Lung (tissue), 11 donors: ENCODE measurements at regions not wholly inside any gene's neighbourhood (a gene's known extent, or its start where the extent isn't known, plus 50 kb on each side); places are given as distances from the start of the nearest gene placed in this dataset.

Experiments
- ATAC-seq: fragments of 200-7000 bp; cut with Tn5 transposase; one replicate; pipeline ENCODE4 v1.9.1; 2020; ENCODE audit warnings: moderate number of reproducible peaks; ENCODE audit not compliant: insufficient read depth, low FRiP score
- DNase-seq, 3 donors: peaks; one replicate each; pipeline ENCODE4 v3.0.0-alpha.2; 2013 to 2017
- H3K27ac ChIP-seq, 2 donors: one replicate each; pipeline ENCODE4 v1.5.1; 2013; ENCODE audit warnings: mild to moderate bottlenecking in 2 of 2, moderate library complexity in 2 of 2, control low read depth in 1 of 2, inconsistent platforms in 1 of 2, low read depth in 1 of 2, low read length in 1 of 2
- H3K27me3 ChIP-seq, 3 donors: one replicate each; pipeline ENCODE4 v1.5.1; 2013; ENCODE audit warnings: low read length in 2 of 3; ENCODE audit not compliant: control insufficient read depth in 3 of 3, insufficient read depth in 3 of 3
- H3K36me3 ChIP-seq, 4 donors: one replicate each; pipeline ENCODE4 v1.5.1; 2013; ENCODE audit warnings: low read length in 4 of 4, mild to moderate bottlenecking in 1 of 4, moderate library complexity in 1 of 4; ENCODE audit not compliant: control insufficient read depth in 4 of 4, insufficient read depth in 4 of 4
- H3K4me1 ChIP-seq, 5 donors: one replicate each; pipeline ENCODE4 v1.5.1; 2013; ENCODE audit warnings: low read length in 5 of 5, mild to moderate bottlenecking in 2 of 5, moderate library complexity in 1 of 5; ENCODE audit not compliant: control insufficient read depth in 5 of 5, insufficient read depth in 5 of 5
- H3K4me3 ChIP-seq: one replicate; pipeline ENCODE4 v1.5.1; 2013; ENCODE audit warnings: mild to moderate bottlenecking, control low read depth, moderate library complexity
- H3K9ac ChIP-seq, 2 donors: one replicate each; pipeline ENCODE4 v1.5.1; 2013; ENCODE audit warnings: low read length in 2 of 2, control low read depth in 1 of 2; ENCODE audit not compliant: insufficient read depth in 1 of 2
- H3K9me3 ChIP-seq, 4 donors: one replicate each; pipeline ENCODE4 v1.5.1; 2013; ENCODE audit warnings: low read length in 3 of 4, mild to moderate bottlenecking in 1 of 4, moderate library complexity in 1 of 4; ENCODE audit not compliant: control insufficient read depth in 4 of 4, insufficient read depth in 3 of 4
- WGBS, 2 donors: extraction: QIAGEN DNeasy Blood & Tissue Kit; methylation state at CpG; one replicate each; pipeline ENCODE4 v1.1.7; 2013; 5-methylcytosine and 5-hydroxymethylcytosine counted together
- TF ChIP-seq, protein P1 (sequence below): IDR thresholded peaks from 2 replicates; pipeline ENCODE4 v1.5.1; 2012; ENCODE audit warnings: mild to moderate bottlenecking; ENCODE audit errors: control extremely low read depth, extremely low read depth
- donor health status: control.
- donor health status: control.
- donor health status: Bipolar disorder and iron deficiency.
- donor health status: healthy.
- donor health status: DM: yes; HTN: yes; CAD: no.

DNA sequence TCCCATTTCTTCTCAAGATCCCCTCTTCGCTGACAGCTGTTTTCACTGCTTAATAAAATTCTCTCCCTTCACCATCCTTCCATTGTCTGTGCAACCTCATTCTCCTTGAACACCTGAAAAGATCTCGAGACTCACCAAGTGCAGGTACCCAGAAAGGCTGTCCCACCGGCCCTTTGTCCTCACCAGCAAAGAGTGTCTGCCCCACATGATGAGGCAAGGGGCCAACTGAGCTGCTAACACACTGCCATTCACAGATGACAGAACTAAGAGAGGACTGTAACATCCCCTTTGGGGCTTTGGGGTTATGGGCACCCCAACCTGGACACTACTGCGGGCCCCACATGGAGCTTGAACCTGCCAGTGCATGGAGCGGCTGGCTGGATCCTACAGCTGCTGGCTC, 771.4 kb upstream of the MIR17HG start:
- 90 to 93% methylated on average over 5 of the region's 5 CpGs for WGBS, 2 donors
- TF ChIP-seq, protein P1, sequence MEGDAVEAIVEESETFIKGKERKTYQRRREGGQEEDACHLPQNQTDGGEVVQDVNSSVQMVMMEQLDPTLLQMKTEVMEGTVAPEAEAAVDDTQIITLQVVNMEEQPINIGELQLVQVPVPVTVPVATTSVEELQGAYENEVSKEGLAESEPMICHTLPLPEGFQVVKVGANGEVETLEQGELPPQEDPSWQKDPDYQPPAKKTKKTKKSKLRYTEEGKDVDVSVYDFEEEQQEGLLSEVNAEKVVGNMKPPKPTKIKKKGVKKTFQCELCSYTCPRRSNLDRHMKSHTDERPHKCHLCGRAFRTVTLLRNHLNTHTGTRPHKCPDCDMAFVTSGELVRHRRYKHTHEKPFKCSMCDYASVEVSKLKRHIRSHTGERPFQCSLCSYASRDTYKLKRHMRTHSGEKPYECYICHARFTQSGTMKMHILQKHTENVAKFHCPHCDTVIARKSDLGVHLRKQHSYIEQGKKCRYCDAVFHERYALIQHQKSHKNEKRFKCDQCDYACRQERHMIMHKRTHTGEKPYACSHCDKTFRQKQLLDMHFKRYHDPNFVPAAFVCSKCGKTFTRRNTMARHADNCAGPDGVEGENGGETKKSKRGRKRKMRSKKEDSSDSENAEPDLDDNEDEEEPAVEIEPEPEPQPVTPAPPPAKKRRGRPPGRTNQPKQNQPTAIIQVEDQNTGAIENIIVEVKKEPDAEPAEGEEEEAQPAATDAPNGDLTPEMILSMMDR: no peak
- Histone ChIP-seq H3K4me1 (no peaks in the 10 kb centered on the region), H3K36me3 (no peaks in the 10 kb centered on the region), H3K9ac (no peak overlapping the region), H3K27ac (no peak overlapping the region), H3K27me3 (no peaks in the 10 kb centered on the region), H3K9me3 (no peaks in the 10 kb centered on the region), H3K4me3 (no peak overlapping the region)
- no peak for ATAC-seq
- no peak for DNase-seq

DNA sequence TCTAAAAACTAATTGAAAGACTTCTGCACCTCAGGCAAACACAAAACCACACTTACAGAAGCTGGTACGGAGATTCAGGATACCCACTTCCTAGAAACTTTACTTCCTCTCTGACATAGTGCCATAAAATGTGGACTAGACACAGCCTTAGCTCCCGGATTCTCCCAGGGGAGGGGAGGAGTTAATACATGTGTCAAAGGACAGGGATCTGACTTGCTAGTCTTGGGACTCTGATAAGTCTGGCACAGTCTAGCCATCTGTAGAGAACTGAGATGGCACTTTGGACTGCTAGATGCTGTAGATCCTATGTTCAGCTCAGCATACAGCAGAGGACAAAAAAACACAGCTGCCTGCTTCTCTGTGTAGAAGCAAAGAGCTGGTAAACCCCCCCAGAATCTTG, 769.8 kb upstream of the MIR17HG start:
- H3K9me3 ChIP-seq: no peaks in the 10 kb centered on the region
- no peaks in the 10 kb centered on the region for H3K4me1 ChIP-seq
- no peak overlapping the region for H3K4me3 ChIP-seq
- no peak overlapping the region for H3K9ac ChIP-seq
- ATAC-seq: no peak
- H3K36me3 ChIP-seq: no peaks in the 10 kb centered on the region
- WGBS, 2 donors: 13 to 37% methylated on average over 2 of the region's 2 CpGs
- TF ChIP-seq, protein P1: no peak
- H3K27ac ChIP-seq: no peak overlapping the region
- H3K27me3 ChIP-seq: no peaks in the 10 kb centered on the region
- DNase-seq: no peak

DNA sequence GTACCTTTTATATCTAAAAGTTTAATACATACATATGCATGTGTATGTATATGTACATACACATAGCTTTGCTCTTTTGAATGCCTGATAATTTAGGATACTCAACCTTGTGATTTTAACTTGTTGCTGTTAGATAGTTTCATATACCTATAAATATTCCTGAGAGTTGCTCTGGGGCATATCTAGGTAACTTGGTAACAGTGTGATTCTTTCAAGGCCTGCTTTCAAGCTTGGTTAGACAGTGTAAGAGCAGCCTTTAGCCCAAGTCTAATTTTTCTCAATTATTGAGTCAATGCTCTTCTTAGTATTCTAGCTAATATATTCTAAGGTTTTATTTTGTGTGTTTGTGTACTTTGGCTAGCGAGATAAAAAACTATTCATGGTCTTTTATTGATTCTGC, 762.1 kb upstream of the MIR17HG start:
- TF ChIP-seq, protein P1: no peak
- WGBS, 2 donors: 80 to 93% methylated on average over 1 of the region's 1 CpG
- Histone ChIP-seq H3K4me3 (no peak overlapping the region), H3K9me3 (peaks cover 0 to 4% (median under 1%) of the 10 kb centered on the region in 4 donors), H3K27me3 (no peaks in the 10 kb centered on the region), H3K27ac (no peak overlapping the region), H3K9ac (no peak overlapping the region), H3K36me3 (no peaks in the 10 kb centered on the region), H3K4me1 (no peaks in the 10 kb centered on the region)
- no peak for ATAC-seq
- DNase-seq: no peak

DNA sequence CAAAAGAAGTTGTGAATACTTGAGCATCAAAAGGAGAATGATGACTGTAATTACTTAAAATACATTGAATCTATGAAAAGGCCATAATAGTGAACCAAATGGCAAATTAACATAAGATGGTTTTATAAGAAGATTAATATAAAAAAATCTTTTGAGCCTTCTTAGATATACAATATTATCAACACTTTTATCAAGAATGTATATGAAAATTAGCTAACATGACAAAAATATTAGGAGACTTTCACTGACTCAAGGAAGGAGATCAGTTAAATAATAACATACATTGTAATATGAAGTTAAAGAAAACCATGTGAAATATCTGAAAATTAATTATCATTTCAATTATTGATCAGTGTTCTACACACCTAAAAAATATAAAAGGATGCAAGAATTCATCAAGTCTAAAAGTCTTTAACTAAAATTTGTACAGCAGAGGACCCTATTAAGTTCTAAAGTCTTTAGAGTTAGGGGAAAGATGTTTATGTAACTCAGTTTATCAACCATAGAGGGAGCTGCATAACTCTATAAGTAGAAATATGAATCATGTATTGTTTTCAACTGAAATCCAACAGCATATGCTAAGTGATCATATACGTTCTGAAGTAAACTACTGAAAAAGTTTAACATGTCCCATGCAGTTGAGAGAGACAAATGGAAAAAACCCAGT, 756.1 kb upstream of the MIR17HG start:
- Histone ChIP-seq H3K4me1 (no peaks in the 10 kb centered on the region), H3K36me3 (no peaks in the 10 kb centered on the region), H3K27ac (no peak overlapping the region), H3K9ac (no peak overlapping the region), H3K27me3 (no peaks in the 10 kb centered on the region), H3K9me3 (no peaks in the 10 kb centered on the region), H3K4me3 (no peak overlapping the region)
- 74 to 85% methylated on average over 1 of the region's 1 CpG for WGBS, 2 donors
- TF ChIP-seq, protein P1: no peak
- no peak for DNase-seq
- ATAC-seq: no peak
